ENCODE measurements at regions not wholly inside any gene's neighbourhood (a gene's known extent, or its start where the extent isn't known, plus 50 kb on each side); places are given as distances from the start of the nearest gene placed in this dataset.

GRCh38 chr5:106303911-106304310 is 1366.8 kb downstream of the EFNA5 start:
- intact Hi-C loops (cut with micrococcal nuclease; ENCODE audit: unreplicated experiment), result no loop called here
- H3K27ac Mint-ChIP-seq (ENCODE audit: unreplicated experiment), result no peak overlapping the region
- no TSS peak for BruUV-seq (replicated peaks)
- H3K4me3 Mint-ChIP-seq (ENCODE audit: low read depth, unreplicated experiment), result no peak overlapping the region
- CTCF ChIA-PET, result no interaction called here
- TF ChIP-seq CTCF (IDR thresholded peaks at IDR 0.05; ENCODE audit: unreplicated experiment), result no peak
- DNase-seq, result no peak
- no peaks in the 10 kb centered on the region for H3K4me1 Mint-ChIP-seq (ENCODE audit: low read depth, unreplicated experiment)
- no peaks in the 10 kb centered on the region for H3K9me3 Mint-ChIP-seq (ENCODE audit: low read depth, unreplicated experiment)
- no peaks in the 10 kb centered on the region for H3K36me3 Mint-ChIP-seq (ENCODE audit: insufficient read depth, unreplicated experiment)
- no peaks in the 10 kb centered on the region for H3K27me3 Mint-ChIP-seq (ENCODE audit: unreplicated experiment)

- H3K4me3 Mint-ChIP-seq (ENCODE audit: low read depth, unreplicated experiment), result no peak overlapping the region
- no peaks in the 10 kb centered on the region for H3K36me3 Mint-ChIP-seq (ENCODE audit: insufficient read depth, unreplicated experiment)
- no peaks in the 10 kb centered on the region for H3K27me3 Mint-ChIP-seq (ENCODE audit: unreplicated experiment)
- TF ChIP-seq CTCF (IDR thresholded peaks at IDR 0.05; ENCODE audit: unreplicated experiment), result no peak
- no peak overlapping the region for H3K27ac Mint-ChIP-seq (ENCODE audit: unreplicated experiment)
- BruUV-seq (replicated peaks), result no TSS peak
- H3K9me3 Mint-ChIP-seq (ENCODE audit: low read depth, unreplicated experiment), result no peaks in the 10 kb centered on the region
- no peak for DNase-seq
- intact Hi-C loops (cut with micrococcal nuclease; ENCODE audit: unreplicated experiment), result no loop called here
- H3K4me1 Mint-ChIP-seq (ENCODE audit: low read depth, unreplicated experiment), result no peaks in the 10 kb centered on the region
- CTCF ChIA-PET, result no interaction called here
Measured at GRCh38 chr5:106292654-106293053, 1378.1 kb downstream of the EFNA5 start.

GRCh38 chr5:106290841-106291240 is 1379.9 kb downstream of the EFNA5 start:
- Mint-ChIP-seq H3K27ac (ENCODE audit: unreplicated experiment) (no peak overlapping the region), H3K36me3 (ENCODE audit: insufficient read depth, unreplicated experiment) (no peaks in the 10 kb centered on the region), H3K4me3 (ENCODE audit: low read depth, unreplicated experiment) (no peak overlapping the region), H3K27me3 (ENCODE audit: unreplicated experiment) (no peaks in the 10 kb centered on the region), H3K4me1 (ENCODE audit: low read depth, unreplicated experiment) (no peaks in the 10 kb centered on the region), H3K9me3 (ENCODE audit: low read depth, unreplicated experiment) (no peaks in the 10 kb centered on the region)
- TF ChIP-seq CTCF (IDR thresholded peaks at IDR 0.05; ENCODE audit: unreplicated experiment), result no peak
- DNase-seq, result no peak
- intact Hi-C loops (cut with micrococcal nuclease; ENCODE audit: unreplicated experiment), result no loop called here
- BruUV-seq (replicated peaks), result no TSS peak
- CTCF ChIA-PET, result no interaction called here

GRCh38 chr5:106288979-106289378 is 1381.8 kb downstream of the EFNA5 start:
- BruUV-seq (replicated peaks), result no TSS peak

More at GRCh38 chr5:106288979-106289378, 1381.8 kb downstream of the EFNA5 start:
- Mint-ChIP-seq H3K4me3 (ENCODE audit: low read depth, unreplicated experiment) (no peak overlapping the region), H3K9me3 (ENCODE audit: low read depth, unreplicated experiment) (peaks cover 3% of the 10 kb centered on the region), H3K27ac (ENCODE audit: unreplicated experiment) (no peak overlapping the region), H3K27me3 (ENCODE audit: unreplicated experiment) (no peaks in the 10 kb centered on the region), H3K4me1 (ENCODE audit: low read depth, unreplicated experiment) (no peaks in the 10 kb centered on the region), H3K36me3 (ENCODE audit: insufficient read depth, unreplicated experiment) (no peaks in the 10 kb centered on the region)
- TF ChIP-seq CTCF (IDR thresholded peaks at IDR 0.05; ENCODE audit: unreplicated experiment), result no peak
- CTCF ChIA-PET, result no interaction called here
- DNase-seq, result no peak
- intact Hi-C loops (cut with micrococcal nuclease; ENCODE audit: unreplicated experiment), result no loop called here

Data from Calu3 (cell line).